Loucy (cell line): ENCODE measurements at regions not wholly inside any gene's neighbourhood (a gene's known extent, or its start where the extent isn't known, plus 50 kb on each side); places are given as distances from the start of the nearest gene placed in this dataset.

ENCODE experiments used
- H2AFZ ChIP-seq: fragments of 200-600 bp; sonication (generic); 2 replicates; pipeline ENCODE4 v1.6.0; 2016; ENCODE audit warnings: antibody characterized with exemption, mild to moderate bottlenecking, low read length, moderate library complexity
- H3F3A ChIP-seq: fragments of 200-600 bp; 2 replicates; pipeline ENCODE4 v1.6.0; 2016; ENCODE audit warnings: antibody characterized with exemption, low read depth, mild to moderate bottlenecking
- H3K27me3 ChIP-seq: fragments of 200-600 bp; sonication (generic); 2 replicates; pipeline ENCODE4 v1.6.1; 2014; ENCODE audit warnings: low read length, mild to moderate bottlenecking; ENCODE audit not compliant: insufficient read depth, poor library complexity, severe bottlenecking
- H3K36me3 ChIP-seq: fragments of 200-600 bp; sonication (generic); 2 replicates; pipeline ENCODE4 v1.6.1; 2016; ENCODE audit warnings: low read length; ENCODE audit not compliant: insufficient read depth
- H3K4me1 ChIP-seq: fragments of 200-600 bp; sonication (generic); 2 replicates; pipeline ENCODE4 v1.5.1; 2014; ENCODE audit warnings: low read length, mild to moderate bottlenecking; ENCODE audit not compliant: insufficient read depth, poor library complexity, severe bottlenecking
- H3K4me2 ChIP-seq: fragments of 200-600 bp; sonication (generic); 2 replicates; pipeline ENCODE4 v1.6.0; 2014; ENCODE audit warnings: antibody characterized with exemption, low read length, low read depth, mild to moderate bottlenecking; ENCODE audit not compliant: poor library complexity, severe bottlenecking
- H3K4me3 ChIP-seq: fragments of 200-600 bp; sonication (generic); 2 replicates; pipeline ENCODE4 v1.5.1; 2014; ENCODE audit warnings: low read length, mild to moderate bottlenecking, mixed read lengths; ENCODE audit not compliant: poor library complexity, severe bottlenecking
- H3K79me2 ChIP-seq: fragments of 200-600 bp; sonication (generic); 2 replicates; pipeline ENCODE4 v1.6.1; 2014; ENCODE audit warnings: low read length; ENCODE audit not compliant: insufficient read depth
- H3K9ac ChIP-seq: fragments of 200-600 bp; sonication (generic); 2 replicates; pipeline ENCODE4 v1.6.0; 2014; ENCODE audit warnings: mild to moderate bottlenecking, low read depth, low read length, moderate library complexity; ENCODE audit not compliant: poor library complexity, severe bottlenecking
- H3K9me2 ChIP-seq: fragments of 200-600 bp; sonication (generic); replicated peaks from 2 replicates; pipeline ENCODE4 v1.6.1; 2016; ENCODE audit warnings: low read depth, low read length, mixed read lengths
- H3K9me3 ChIP-seq: fragments of 200-600 bp; sonication (generic); 2 replicates; pipeline ENCODE4 v1.6.1; 2014; ENCODE audit warnings: mild to moderate bottlenecking, antibody characterized with exemption, low read length, low read depth; ENCODE audit not compliant: insufficient read depth
- H4K20me1 ChIP-seq: fragments of 200-600 bp; sonication (generic); 2 replicates; pipeline ENCODE4 v1.6.0; 2014; ENCODE audit warnings: antibody characterized with exemption, low read length, mild to moderate bottlenecking; ENCODE audit not compliant: insufficient read depth, poor library complexity, severe bottlenecking
- EZH2phosphoT487 ChIP-seq: fragments of 200-600 bp; IDR thresholded peaks from 2 replicates; pipeline ENCODE4 v1.6.1; 2018; ENCODE audit warnings: antibody characterized with exemption, mild to moderate bottlenecking, moderate library complexity, borderline replicate concordance
- TF ChIP-seq, protein P1 (sequence below): fragments of 200-600 bp; sonication (generic); conservative IDR thresholded peaks from 2 replicates; pipeline ENCODE4 v1.5.1; 2014; ENCODE audit warnings: mild to moderate bottlenecking, antibody characterized with exemption, low read length

DNA sequence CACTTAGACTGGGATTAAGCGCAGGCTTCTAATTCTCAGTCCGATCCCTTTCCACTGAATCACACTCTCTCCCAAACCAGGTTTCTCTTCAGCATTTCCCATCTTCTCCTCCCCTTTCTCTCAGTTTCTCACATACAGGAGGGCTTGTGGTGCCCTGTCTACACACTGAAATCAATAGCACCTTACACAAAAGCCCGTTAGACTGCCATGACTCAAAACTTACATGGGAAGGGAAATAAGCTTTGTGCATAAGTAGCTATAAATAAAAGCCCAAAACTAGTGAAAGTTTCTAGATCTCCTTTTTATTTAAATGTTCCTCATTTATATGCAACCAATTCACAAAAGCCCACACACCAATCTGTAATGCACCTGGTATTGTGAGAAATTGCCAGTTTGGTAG lies 318.4 kb downstream of the TXNL1 start:
- Histone ChIP-seq H3K27me3 (no peaks in the 10 kb centered on the region), H3K9ac (no peak overlapping the region), H3K36me3 (no peaks in the 10 kb centered on the region), H2AFZ (no peak overlapping the region), H3K79me2 (no peaks in the 10 kb centered on the region), H3K4me3 (no peak overlapping the region), H3K4me1 (peaks cover 3% of the 10 kb centered on the region), H3K9me3 (no peaks in the 10 kb centered on the region), H3F3A (no peaks in the 10 kb centered on the region), H3K4me2 (no peak overlapping the region), H4K20me1 (no peaks in the 10 kb centered on the region), H3K9me2 (no peaks in the 10 kb centered on the region)
- TF ChIP-seq EZH2phosphoT487: no peak
- TF ChIP-seq, protein P1, sequence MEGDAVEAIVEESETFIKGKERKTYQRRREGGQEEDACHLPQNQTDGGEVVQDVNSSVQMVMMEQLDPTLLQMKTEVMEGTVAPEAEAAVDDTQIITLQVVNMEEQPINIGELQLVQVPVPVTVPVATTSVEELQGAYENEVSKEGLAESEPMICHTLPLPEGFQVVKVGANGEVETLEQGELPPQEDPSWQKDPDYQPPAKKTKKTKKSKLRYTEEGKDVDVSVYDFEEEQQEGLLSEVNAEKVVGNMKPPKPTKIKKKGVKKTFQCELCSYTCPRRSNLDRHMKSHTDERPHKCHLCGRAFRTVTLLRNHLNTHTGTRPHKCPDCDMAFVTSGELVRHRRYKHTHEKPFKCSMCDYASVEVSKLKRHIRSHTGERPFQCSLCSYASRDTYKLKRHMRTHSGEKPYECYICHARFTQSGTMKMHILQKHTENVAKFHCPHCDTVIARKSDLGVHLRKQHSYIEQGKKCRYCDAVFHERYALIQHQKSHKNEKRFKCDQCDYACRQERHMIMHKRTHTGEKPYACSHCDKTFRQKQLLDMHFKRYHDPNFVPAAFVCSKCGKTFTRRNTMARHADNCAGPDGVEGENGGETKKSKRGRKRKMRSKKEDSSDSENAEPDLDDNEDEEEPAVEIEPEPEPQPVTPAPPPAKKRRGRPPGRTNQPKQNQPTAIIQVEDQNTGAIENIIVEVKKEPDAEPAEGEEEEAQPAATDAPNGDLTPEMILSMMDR: no peak

DNA sequence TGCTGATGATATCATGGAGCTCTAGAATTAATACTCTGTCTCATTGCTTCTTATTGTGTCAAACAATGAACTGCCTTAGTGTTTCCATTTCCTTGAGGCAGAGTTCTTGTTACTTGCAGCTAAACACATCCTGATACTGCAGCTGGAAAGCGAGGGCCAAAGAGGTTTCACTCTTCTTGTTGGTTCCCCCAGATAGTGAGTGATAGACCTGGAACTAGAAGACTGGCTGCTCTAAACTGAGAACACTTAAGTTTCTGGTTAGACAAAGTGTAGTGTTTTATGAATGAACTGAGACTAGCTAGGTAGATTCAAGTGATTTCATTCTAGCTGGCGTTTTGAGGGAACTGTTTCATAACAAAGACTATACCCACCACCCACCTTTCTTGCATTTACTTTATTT lies 321.7 kb downstream of the TXNL1 start:
- Histone ChIP-seq H3K4me1 (no peaks in the 10 kb centered on the region), H3K4me2 (no peak overlapping the region), H3K9ac (no peak overlapping the region), H4K20me1 (no peaks in the 10 kb centered on the region), H3K36me3 (no peaks in the 10 kb centered on the region), H3F3A (no peaks in the 10 kb centered on the region), H2AFZ (no peak overlapping the region), H3K27me3 (no peaks in the 10 kb centered on the region), H3K9me2 (no peaks in the 10 kb centered on the region), H3K79me2 (no peaks in the 10 kb centered on the region), H3K9me3 (no peaks in the 10 kb centered on the region), H3K4me3 (no peak overlapping the region)
- TF ChIP-seq EZH2phosphoT487: no peak

GRCh38 chr18:56315363-56315762 lies 323.0 kb downstream of the TXNL1 start:
- no peaks in the 10 kb centered on the region for H3K9me2 ChIP-seq
- no peak overlapping the region for H3K4me2 ChIP-seq
- H3K27me3 ChIP-seq: no peaks in the 10 kb centered on the region
- H3K79me2 ChIP-seq: no peaks in the 10 kb centered on the region
- no peaks in the 10 kb centered on the region for H3K9me3 ChIP-seq
- no peaks in the 10 kb centered on the region for H3K36me3 ChIP-seq
- H3K9ac ChIP-seq: no peak overlapping the region
- no peaks in the 10 kb centered on the region for H3F3A ChIP-seq
- TF ChIP-seq, protein P1: no peak
- no peak for TF ChIP-seq EZH2phosphoT487
- H2AFZ ChIP-seq: no peak overlapping the region
- H3K4me3 ChIP-seq: no peak overlapping the region
- H4K20me1 ChIP-seq: no peaks in the 10 kb centered on the region
- H3K4me1 ChIP-seq: no peaks in the 10 kb centered on the region

GRCh38 chr18:56314396-56314795 lies 324.0 kb downstream of the TXNL1 start:
- Histone ChIP-seq H3K4me2 (no peak overlapping the region), H3K27me3 (no peaks in the 10 kb centered on the region), H3K79me2 (no peaks in the 10 kb centered on the region), H4K20me1 (no peaks in the 10 kb centered on the region), H2AFZ (no peak overlapping the region), H3K9me2 (no peaks in the 10 kb centered on the region), H3F3A (no peaks in the 10 kb centered on the region), H3K4me3 (no peak overlapping the region), H3K4me1 (no peaks in the 10 kb centered on the region), H3K9ac (no peak overlapping the region), H3K9me3 (no peaks in the 10 kb centered on the region), H3K36me3 (no peaks in the 10 kb centered on the region)
- TF ChIP-seq, protein P1: peak; percentile 54
- no peak for TF ChIP-seq EZH2phosphoT487
